ENCODE measurements at regions not wholly inside any gene's neighbourhood (a gene's known extent, or its start where the extent isn't known, plus 50 kb on each side); places are given as distances from the start of the nearest gene placed in this dataset.
"Not testable (repeated sequence)": the region's sequence is repeated elsewhere in the genome, so short reads cannot be mapped to it uniquely, and the experiment has no call there.

DNA sequence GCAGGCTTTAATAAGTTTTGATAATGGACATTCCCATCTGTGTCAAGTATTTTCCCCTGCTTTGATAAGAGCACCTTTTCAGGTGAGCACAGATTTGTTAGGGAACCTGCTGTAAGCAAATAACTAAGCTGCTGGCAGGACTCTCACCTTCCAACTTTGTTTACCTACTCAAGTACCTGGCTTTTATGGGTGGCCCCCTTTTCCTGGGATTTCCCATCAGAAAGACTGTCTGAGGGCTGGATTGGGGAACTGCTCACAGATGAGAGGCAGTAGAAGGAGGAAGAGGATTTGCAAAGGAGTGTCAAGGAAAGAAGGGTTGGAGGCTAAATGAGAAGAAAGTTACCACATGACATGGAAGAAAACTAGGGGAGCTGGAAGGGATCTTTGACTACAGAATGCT lies 210.1 kb upstream of the RIMS1 start:
- Histone ChIP-seq H3K36me3 (no peaks in the 10 kb centered on the region), H3K4me3 (no peak overlapping the region), H3K4me1 (no peaks in the 10 kb centered on the region), H3K27me3 (no peaks in the 10 kb centered on the region), H3K9me3 (no peaks in the 10 kb centered on the region), H3K27ac (no peak overlapping the region)
- intact Hi-C loops (cut with DNase I) = no loop called here
- DNase-seq (ENCODE audit: extremely low spot score in 2 of 2) = no peak
- TF ChIP-seq, protein P1, sequence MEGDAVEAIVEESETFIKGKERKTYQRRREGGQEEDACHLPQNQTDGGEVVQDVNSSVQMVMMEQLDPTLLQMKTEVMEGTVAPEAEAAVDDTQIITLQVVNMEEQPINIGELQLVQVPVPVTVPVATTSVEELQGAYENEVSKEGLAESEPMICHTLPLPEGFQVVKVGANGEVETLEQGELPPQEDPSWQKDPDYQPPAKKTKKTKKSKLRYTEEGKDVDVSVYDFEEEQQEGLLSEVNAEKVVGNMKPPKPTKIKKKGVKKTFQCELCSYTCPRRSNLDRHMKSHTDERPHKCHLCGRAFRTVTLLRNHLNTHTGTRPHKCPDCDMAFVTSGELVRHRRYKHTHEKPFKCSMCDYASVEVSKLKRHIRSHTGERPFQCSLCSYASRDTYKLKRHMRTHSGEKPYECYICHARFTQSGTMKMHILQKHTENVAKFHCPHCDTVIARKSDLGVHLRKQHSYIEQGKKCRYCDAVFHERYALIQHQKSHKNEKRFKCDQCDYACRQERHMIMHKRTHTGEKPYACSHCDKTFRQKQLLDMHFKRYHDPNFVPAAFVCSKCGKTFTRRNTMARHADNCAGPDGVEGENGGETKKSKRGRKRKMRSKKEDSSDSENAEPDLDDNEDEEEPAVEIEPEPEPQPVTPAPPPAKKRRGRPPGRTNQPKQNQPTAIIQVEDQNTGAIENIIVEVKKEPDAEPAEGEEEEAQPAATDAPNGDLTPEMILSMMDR (IDR thresholded peaks at IDR 0.05) = no peak
- TF ChIP-seq POLR2A (IDR thresholded peaks at IDR 0.05) (no peak), POLR2AphosphoS5 (IDR thresholded peaks at IDR 0.05; ENCODE audit: insufficient read depth in 1 of 2, low read depth in 1 of 2) (no peak)

DNA sequence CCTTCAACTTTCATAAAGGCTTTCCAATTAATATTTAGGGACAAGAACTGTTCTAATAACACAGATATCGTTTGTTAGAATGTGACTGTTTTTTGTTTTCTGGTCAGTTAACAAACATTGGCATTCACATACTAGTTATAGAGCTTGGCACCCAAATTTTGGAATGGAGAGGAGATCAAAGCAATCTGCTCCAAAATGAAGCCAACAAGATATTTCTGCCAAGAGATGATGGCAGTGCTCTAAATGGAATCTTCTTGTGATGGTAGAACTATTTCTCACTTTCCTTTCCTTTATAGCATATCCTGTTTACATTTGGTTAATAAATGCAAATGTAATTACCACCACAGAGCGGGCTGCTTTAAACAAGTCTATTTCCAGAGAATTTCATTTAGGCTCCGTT lies 208.3 kb upstream of the RIMS1 start:
- H3K4me3 ChIP-seq = no peak overlapping the region
- no peaks in the 10 kb centered on the region for H3K36me3 ChIP-seq
- H3K9me3 ChIP-seq = no peaks in the 10 kb centered on the region
- DNase-seq (ENCODE audit: extremely low spot score in 2 of 2) = no peak
- no peak for TF ChIP-seq POLR2AphosphoS5 (IDR thresholded peaks at IDR 0.05; ENCODE audit: insufficient read depth in 1 of 2, low read depth in 1 of 2)
- TF ChIP-seq, protein P1 (IDR thresholded peaks at IDR 0.05) = no peak
- no peak for TF ChIP-seq POLR2A (IDR thresholded peaks at IDR 0.05)
- no peaks in the 10 kb centered on the region for H3K27me3 ChIP-seq
- intact Hi-C loops (cut with DNase I) = no loop called here
- H3K27ac ChIP-seq = no peak overlapping the region
- H3K4me1 ChIP-seq = no peaks in the 10 kb centered on the region

DNA sequence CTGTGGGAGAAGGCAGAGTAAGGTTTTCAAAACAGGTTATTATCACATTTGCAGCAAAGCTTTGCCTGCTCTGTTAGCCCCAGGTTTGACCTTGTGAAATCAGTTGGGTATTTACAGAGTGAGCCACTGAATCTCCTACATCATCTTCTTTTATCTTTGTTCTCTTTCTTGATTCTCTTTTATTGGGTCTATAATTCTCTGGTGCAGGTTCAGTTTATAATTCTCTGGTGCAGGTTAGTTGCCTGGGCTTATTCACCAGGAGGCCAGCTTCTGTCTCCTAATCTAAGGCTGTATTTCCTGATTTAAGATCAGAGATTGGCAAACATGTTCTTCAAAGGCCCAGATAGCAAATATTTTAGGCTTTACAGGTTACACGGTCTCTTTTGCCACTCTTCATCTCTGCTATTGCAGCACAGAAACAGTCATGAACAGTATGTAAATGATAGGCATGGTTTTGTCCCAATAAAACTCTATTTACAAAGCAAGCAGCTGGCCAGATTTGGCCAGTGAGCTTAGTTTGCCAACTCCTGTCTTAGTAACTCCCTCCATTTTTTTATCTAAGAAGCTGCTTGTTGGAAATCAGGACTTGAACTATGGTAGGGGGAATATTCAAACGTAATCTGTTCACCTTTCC lies 205.0 kb upstream of the RIMS1 start:
- Histone ChIP-seq H3K27me3 (no peaks in the 10 kb centered on the region), H3K4me1 (no peaks in the 10 kb centered on the region), H3K27ac (no peak overlapping the region), H3K36me3 (no peaks in the 10 kb centered on the region), H3K9me3 (no peaks in the 10 kb centered on the region), H3K4me3 (no peak overlapping the region)
- TF ChIP-seq, protein P1 (IDR thresholded peaks at IDR 0.05) = no peak
- TF ChIP-seq POLR2AphosphoS5 (IDR thresholded peaks at IDR 0.05; ENCODE audit: insufficient read depth in 1 of 2, low read depth in 1 of 2) (no peak), POLR2A (IDR thresholded peaks at IDR 0.05) (no peak)
- intact Hi-C loops (cut with DNase I) = no loop called here
- DNase-seq (ENCODE audit: extremely low spot score in 2 of 2) = no peak

DNA sequence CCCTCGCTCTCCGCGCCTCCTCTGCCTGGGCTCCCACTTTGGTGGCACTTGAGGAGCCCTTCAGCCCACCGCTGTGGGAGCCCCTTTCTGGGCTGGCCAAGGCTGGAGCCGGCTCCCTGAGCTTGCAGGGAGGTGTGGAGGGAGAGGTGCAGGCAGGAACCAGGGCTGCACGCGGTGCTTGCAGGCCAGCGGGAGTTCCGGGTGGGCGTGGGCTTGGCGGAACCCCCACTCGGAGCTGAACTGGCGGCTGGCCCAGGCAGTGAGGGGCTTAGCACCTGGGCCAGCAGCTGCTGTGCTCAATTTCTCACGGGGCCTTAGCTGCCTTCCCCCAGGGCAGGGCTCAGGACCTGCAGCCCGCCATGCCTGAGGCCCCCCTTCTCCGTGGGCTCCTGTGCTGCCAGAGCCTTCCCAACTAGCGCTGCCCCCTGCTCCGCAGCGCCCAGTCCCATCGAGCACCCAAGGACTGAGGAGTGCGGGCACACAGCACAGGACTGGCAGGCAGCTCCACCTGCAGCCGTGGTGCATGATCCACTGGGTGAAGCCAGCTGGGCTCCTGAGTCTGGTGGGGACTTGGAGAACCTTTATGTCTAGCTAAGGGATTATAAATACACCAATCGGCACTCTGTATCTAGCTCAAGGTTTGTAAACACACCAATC lies 200.2 kb upstream of the RIMS1 start:
- H3K36me3 ChIP-seq; H3K9me3 ChIP-seq; H3K27ac ChIP-seq; H3K27me3 ChIP-seq; H3K4me1 ChIP-seq; H3K4me3 ChIP-seq; intact Hi-C loops (cut with DNase I); DNase-seq (ENCODE audit: extremely low spot score in 2 of 2): not testable (repeated sequence)

DNA sequence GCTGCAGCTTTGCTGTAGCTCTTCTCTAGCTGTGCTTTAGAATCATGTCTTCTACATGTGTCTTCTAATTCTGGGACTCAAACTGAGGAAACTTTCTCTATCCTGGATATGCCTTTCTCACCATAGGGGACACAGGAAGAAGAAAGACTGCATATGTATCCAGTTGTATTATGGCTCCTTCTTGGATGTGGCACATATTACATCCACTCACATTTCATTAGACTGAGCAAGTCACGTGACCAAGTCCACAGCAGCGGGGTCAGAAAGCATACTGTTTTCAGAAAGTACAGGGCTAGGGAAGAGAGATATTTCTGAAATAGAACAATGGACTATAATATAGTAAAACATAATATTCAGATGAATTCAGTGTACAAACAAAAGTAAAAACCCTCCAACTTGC lies 187.6 kb upstream of the RIMS1 start:
- H3K36me3 ChIP-seq = no peaks in the 10 kb centered on the region
- H3K9me3 ChIP-seq = no peaks in the 10 kb centered on the region
- intact Hi-C loops (cut with DNase I) = no loop called here
- no peak for DNase-seq (ENCODE audit: extremely low spot score in 2 of 2)
- no peak overlapping the region for H3K4me3 ChIP-seq
- H3K27ac ChIP-seq = no peak overlapping the region
- H3K27me3 ChIP-seq = no peaks in the 10 kb centered on the region
- H3K4me1 ChIP-seq = no peaks in the 10 kb centered on the region
- no peak for TF ChIP-seq POLR2AphosphoS5 (IDR thresholded peaks at IDR 0.05; ENCODE audit: insufficient read depth in 1 of 2, low read depth in 1 of 2)
- TF ChIP-seq POLR2A (IDR thresholded peaks at IDR 0.05) = no peak
- TF ChIP-seq, protein P1 (IDR thresholded peaks at IDR 0.05) = no peak
